CD14-positive monocyte (primary cell): ENCODE measurements at regions not wholly inside any gene's neighbourhood (a gene's known extent, or its start where the extent isn't known, plus 50 kb on each side); places are given as distances from the start of the nearest gene placed in this dataset.

Experiments
- DNase-seq, 3 donors: peaks; one replicate each; pipeline ENCODE4 v3.0.0-alpha.2; 2011 to 2022
- H2AFZ ChIP-seq: 2 replicates; pipeline ENCODE4 v1.6.0; 2012; ENCODE audit warnings: mild to moderate bottlenecking, low read depth, low read length, inconsistent platforms; ENCODE audit not compliant: insufficient read depth, poor library complexity, severe bottlenecking
- H3K27ac ChIP-seq, 2 donors: 1 replicate in 1 of 2; 2 replicates in 1 of 2; pipeline ENCODE4 v1.5.1; 2012 to 2013; ENCODE audit warnings: low read length in 2 of 2, control low read depth in 1 of 2, inconsistent platforms in 1 of 2, low read depth in 1 of 2, mild to moderate bottlenecking in 1 of 2
- H3K27me3 ChIP-seq, 2 donors: one replicate each; pipeline versions ENCODE4 v1.6.0 to v1.6.1; 2011 to 2013; ENCODE audit warnings: low read length in 2 of 2; ENCODE audit not compliant: control insufficient read depth in 2 of 2, insufficient read depth in 2 of 2
- H3K36me3 ChIP-seq, 2 donors: replicated peaks in 1 of 2; 1 replicate in 1 of 2; 2 replicates in 1 of 2; pipeline versions ENCODE4 v1.5.1 to v1.6.1; 2012 to 2013; ENCODE audit warnings: low read length in 2 of 2, control low read depth in 1 of 2, inconsistent platforms in 1 of 2, mild to moderate bottlenecking in 1 of 2; ENCODE audit not compliant: insufficient read depth in 2 of 2, control insufficient read depth in 1 of 2
- H3K4me1 ChIP-seq, 2 donors: 1 replicate in 1 of 2; 2 replicates in 1 of 2; pipeline versions ENCODE4 v1.5.1 to v1.6.1; 2012 to 2013; ENCODE audit warnings: low read length in 2 of 2, control low read depth in 1 of 2, inconsistent platforms in 1 of 2, mild to moderate bottlenecking in 1 of 2, moderate library complexity in 1 of 2; ENCODE audit not compliant: insufficient read depth in 2 of 2, control insufficient read depth in 1 of 2
- H3K4me2 ChIP-seq: replicated peaks from 2 replicates; pipeline ENCODE3; 2012; ENCODE audit warnings: low read length, moderate library complexity, mild to moderate bottlenecking; ENCODE audit not compliant: poor library complexity, severe bottlenecking; ENCODE audit errors: extremely low read depth
- H3K4me3 ChIP-seq, 3 experiments: fragments of 200-600 bp in 1 of 3; sonication (generic) in 1 of 3; replicated peaks in 1 of 3; 1 replicate in 2 of 3; 2 replicates in 1 of 3; pipeline ENCODE4 v1.5.1; 2011 to 2013; ENCODE audit warnings: low read length in 3 of 3, mild to moderate bottlenecking in 3 of 3, control low read depth in 2 of 3, low read depth in 2 of 3, inconsistent platforms in 1 of 3, moderate library complexity in 1 of 3
- H3K79me2 ChIP-seq: 2 replicates; pipeline ENCODE4 v1.6.0; 2012; ENCODE audit warnings: mild to moderate bottlenecking, control low read depth, inconsistent platforms, low read length, moderate library complexity; ENCODE audit not compliant: insufficient read depth
- H3K9ac ChIP-seq: 2 replicates; pipeline ENCODE4 v1.6.0; 2017; ENCODE audit warnings: low read length, mild to moderate bottlenecking; ENCODE audit not compliant: insufficient read depth, poor library complexity, severe bottlenecking
- H3K9me3 ChIP-seq, 2 donors: replicated peaks in 1 of 2; 1 replicate in 1 of 2; 2 replicates in 1 of 2; pipeline versions ENCODE4 v1.5.1 to v1.6.1; 2012 to 2013; ENCODE audit warnings: low read length in 2 of 2, control low read depth in 1 of 2; ENCODE audit not compliant: control insufficient read depth in 1 of 2, insufficient read depth in 1 of 2
- H4K20me1 ChIP-seq: 2 replicates; pipeline ENCODE4 v1.6.0; 2012; ENCODE audit warnings: mild to moderate bottlenecking, low read length, control low read depth, moderate library complexity; ENCODE audit not compliant: insufficient read depth
- H3K27ac Mint-ChIP-seq, 7 donors: one replicate each; pipeline ENCODE4 v1.8.0; 2020; ENCODE audit warnings: mild to moderate bottlenecking in 7 of 7, mixed read lengths in 7 of 7, moderate library complexity in 6 of 7, inconsistent platforms in 2 of 7
- H3K27me3 Mint-ChIP-seq, 3 donors: one replicate each; pipeline ENCODE4 v1.8.0; 2021 to 2022; ENCODE audit warnings: low read depth in 3 of 3, mild to moderate bottlenecking in 3 of 3, mixed read lengths in 3 of 3, moderate library complexity in 3 of 3, inconsistent platforms in 1 of 3
- H3K36me3 Mint-ChIP-seq, 2 donors: one replicate each; pipeline ENCODE4 v1.8.0; 2020; ENCODE audit warnings: mixed read lengths in 2 of 2, inconsistent platforms in 1 of 2, mild to moderate bottlenecking in 1 of 2
- H3K4me1 Mint-ChIP-seq: one replicate; pipeline ENCODE4 v1.8.0; 2020; ENCODE audit warnings: mild to moderate bottlenecking, mixed read lengths
- H3K4me3 Mint-ChIP-seq, 2 donors: one replicate each; pipeline ENCODE4 v1.8.0; 2020; ENCODE audit warnings: mild to moderate bottlenecking in 2 of 2, mixed read lengths in 2 of 2, moderate library complexity in 1 of 2
- H3K9me3 Mint-ChIP-seq, 7 donors: one replicate each; pipeline ENCODE4 v1.8.0; 2020 to 2022; ENCODE audit warnings: mixed read lengths in 7 of 7, mild to moderate bottlenecking in 6 of 7, moderate library complexity in 6 of 7, inconsistent platforms in 2 of 7
- WGBS: methylation state at CpG from one replicate; pipeline ENCODE4 v1.1.5; 2013; ENCODE audit warnings: missing lambda C conversion rate; ENCODE audit not compliant: insufficient coverage; 5-methylcytosine and 5-hydroxymethylcytosine counted together
- intact Hi-C, 2 donors: fragments of 100-400 bp; cut with micrococcal nuclease; formaldehyde crosslinking; loops; one replicate each; pipeline versions ENCODE4 v1.15.0 to v1.15.1; 2023
- TF ChIP-seq, protein P1 (sequence below): fragments of 200-600 bp; IDR thresholded peaks from one replicate; pipeline ENCODE4 v1.8.0; 2022; ENCODE audit warnings: antibody characterized with exemption, mild to moderate bottlenecking

DNA sequence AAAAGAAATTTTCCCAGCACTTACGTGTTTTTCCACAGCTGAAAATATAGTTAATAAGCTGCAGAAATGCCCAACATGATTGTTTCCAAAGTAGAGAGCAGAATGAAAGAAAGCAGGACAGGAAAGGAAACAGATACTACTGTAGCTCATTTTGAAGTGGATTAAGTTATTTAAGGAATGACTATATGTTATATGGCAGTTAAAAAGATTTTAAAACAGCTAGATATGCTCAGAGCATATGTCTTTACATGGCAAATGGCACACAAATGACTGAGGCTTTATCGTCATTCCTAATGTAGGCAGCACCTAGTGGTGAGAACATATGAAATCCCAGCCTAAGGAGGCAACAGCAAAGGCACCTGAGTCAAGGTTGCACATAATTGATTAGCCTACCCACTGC lies 106.6 kb upstream of the SEMA6D start:
- no peak overlapping the region for H3K27ac ChIP-seq
- no peaks in the 10 kb centered on the region for H3K79me2 ChIP-seq
- H4K20me1 ChIP-seq = no peaks in the 10 kb centered on the region
- H2AFZ ChIP-seq = no peak overlapping the region
- 100% methylated on average over 1 of the region's 2 CpGs for WGBS
- no peak overlapping the region for H3K9ac ChIP-seq
- no peaks in the 10 kb centered on the region for H3K36me3 ChIP-seq
- Mint-ChIP-seq H3K9me3 (peaks cover 0 to 2% (median 0%) of the 10 kb centered on the region in 7 donors), H3K4me1 (no peaks in the 10 kb centered on the region), H3K4me3 (no peak overlapping the region), H3K27me3 (no peaks in the 10 kb centered on the region), H3K27ac (no peak overlapping the region), H3K36me3 (no peaks in the 10 kb centered on the region)
- TF ChIP-seq, protein P1, sequence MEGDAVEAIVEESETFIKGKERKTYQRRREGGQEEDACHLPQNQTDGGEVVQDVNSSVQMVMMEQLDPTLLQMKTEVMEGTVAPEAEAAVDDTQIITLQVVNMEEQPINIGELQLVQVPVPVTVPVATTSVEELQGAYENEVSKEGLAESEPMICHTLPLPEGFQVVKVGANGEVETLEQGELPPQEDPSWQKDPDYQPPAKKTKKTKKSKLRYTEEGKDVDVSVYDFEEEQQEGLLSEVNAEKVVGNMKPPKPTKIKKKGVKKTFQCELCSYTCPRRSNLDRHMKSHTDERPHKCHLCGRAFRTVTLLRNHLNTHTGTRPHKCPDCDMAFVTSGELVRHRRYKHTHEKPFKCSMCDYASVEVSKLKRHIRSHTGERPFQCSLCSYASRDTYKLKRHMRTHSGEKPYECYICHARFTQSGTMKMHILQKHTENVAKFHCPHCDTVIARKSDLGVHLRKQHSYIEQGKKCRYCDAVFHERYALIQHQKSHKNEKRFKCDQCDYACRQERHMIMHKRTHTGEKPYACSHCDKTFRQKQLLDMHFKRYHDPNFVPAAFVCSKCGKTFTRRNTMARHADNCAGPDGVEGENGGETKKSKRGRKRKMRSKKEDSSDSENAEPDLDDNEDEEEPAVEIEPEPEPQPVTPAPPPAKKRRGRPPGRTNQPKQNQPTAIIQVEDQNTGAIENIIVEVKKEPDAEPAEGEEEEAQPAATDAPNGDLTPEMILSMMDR = no peak
- intact Hi-C loops = no loop called here
- no peak overlapping the region for H3K4me3 ChIP-seq
- no peaks in the 10 kb centered on the region for H3K9me3 ChIP-seq
- DNase-seq = no peak
- H3K4me2 ChIP-seq = no peak overlapping the region
- no peaks in the 10 kb centered on the region for H3K4me1 ChIP-seq
- no peaks in the 10 kb centered on the region for H3K27me3 ChIP-seq

DNA sequence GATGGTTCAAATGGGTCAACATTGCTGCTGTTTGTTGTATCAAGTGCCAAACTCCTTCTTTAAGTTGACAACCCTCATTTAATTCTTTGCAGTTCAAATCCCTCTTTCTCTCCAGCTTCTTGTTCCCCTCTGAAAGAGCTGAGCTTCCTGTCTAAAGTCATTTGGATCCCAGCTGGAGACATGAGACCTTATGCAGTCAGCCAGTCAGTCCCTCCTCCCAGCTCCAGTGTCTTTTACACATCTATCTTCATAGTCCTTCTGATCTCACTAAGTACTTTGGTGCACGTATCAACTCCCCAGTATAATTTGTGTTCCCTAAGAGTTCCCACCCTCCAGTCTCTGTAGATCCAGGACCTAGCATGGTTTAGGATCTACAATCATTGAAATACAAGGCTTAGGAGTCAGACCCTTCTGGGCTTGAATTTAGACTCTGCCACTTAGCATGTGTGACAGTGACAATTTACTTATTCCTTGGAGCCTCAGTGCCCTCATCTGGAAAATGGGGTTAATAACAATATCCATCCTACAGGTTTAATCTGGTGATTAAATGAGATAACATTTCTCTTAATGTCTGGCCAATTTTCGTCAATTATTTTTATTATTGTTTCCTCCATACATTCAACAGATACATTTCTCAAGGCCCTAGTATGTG lies 102.8 kb upstream of the SEMA6D start:
- Mint-ChIP-seq H3K27ac (no peak overlapping the region), H3K9me3 (peaks cover 0 to 2% (median 0%) of the 10 kb centered on the region in 7 donors), H3K4me3 (no peak overlapping the region), H3K27me3 (peaks cover 0 to 2% (median 1%) of the 10 kb centered on the region in 3 donors), H3K4me1 (no peaks in the 10 kb centered on the region), H3K36me3 (no peaks in the 10 kb centered on the region)
- Histone ChIP-seq H3K9ac (no peak overlapping the region), H3K27ac (no peak overlapping the region), H3K4me3 (no peak overlapping the region), H3K4me1 (no peaks in the 10 kb centered on the region), H3K79me2 (no peaks in the 10 kb centered on the region), H3K4me2 (no peak overlapping the region), H4K20me1 (no peaks in the 10 kb centered on the region), H2AFZ (no peak overlapping the region), H3K9me3 (no peaks in the 10 kb centered on the region), H3K36me3 (no peaks in the 10 kb centered on the region), H3K27me3 (no peaks in the 10 kb centered on the region)
- WGBS = 100% methylated on average over 1 of the region's 2 CpGs
- TF ChIP-seq, protein P1 = no peak
- intact Hi-C loops = no loop called here
- DNase-seq = no peak
